Activated CD8-positive, alpha-beta memory T cell treated with anti-CD3 and anti-CD28 coated beads, Interleukin-2, amount 50 U/mL, for 24 hours (primary cell): ENCODE measurements at regions not wholly inside any gene's neighbourhood (a gene's known extent, or its start where the extent isn't known, plus 50 kb on each side); places are given as distances from the start of the nearest gene placed in this dataset.

Experiments
- DNase-seq: peaks from one replicate; pipeline ENCODE4 v3.0.0-alpha.2; 2020; ENCODE audit errors: extremely low read depth

DNA sequence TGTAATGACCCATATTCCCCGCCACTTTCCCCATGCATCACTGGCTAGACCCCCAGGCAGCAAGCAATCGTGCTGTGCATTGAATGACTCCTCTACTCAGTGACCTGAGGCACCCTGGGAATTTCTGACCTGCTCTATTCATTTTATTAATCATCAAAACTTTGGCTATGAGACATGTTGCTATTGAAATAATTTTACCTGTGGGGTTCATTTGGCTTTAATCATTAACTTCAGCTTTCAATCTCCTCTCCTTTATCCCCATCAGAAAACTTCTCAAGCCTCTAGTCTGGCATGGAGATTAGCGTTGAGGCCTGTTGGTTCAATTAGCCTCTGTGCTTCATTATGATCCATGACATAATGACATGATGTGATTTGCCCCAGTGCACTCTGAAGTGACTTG is 429.0 kb downstream of the ZNF608 start:
- DNase-seq, result no peak

GRCh38 chr5:124315741-124316415 is 430.6 kb downstream of the ZNF608 start:
- no peak for DNase-seq

DNA sequence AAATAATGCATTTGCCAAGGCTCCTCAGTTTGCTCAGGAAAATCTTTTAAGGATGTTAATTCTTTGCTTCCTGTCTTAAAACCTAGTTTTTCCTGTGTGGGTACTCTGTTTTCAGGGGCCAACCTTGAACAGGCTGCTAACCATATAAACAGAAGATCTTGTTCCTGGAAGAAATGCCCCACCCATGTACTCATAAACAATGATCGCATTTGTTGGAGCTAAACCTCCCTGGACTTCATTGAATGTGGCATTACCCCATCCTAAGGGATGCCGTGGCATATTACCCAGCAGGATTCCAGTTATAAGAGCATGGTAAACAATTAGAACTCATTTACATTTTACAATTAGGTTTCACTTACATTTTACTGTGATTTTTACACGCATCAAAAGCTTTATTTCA is 436.0 kb downstream of the ZNF608 start:
- no peak for DNase-seq

DNA sequence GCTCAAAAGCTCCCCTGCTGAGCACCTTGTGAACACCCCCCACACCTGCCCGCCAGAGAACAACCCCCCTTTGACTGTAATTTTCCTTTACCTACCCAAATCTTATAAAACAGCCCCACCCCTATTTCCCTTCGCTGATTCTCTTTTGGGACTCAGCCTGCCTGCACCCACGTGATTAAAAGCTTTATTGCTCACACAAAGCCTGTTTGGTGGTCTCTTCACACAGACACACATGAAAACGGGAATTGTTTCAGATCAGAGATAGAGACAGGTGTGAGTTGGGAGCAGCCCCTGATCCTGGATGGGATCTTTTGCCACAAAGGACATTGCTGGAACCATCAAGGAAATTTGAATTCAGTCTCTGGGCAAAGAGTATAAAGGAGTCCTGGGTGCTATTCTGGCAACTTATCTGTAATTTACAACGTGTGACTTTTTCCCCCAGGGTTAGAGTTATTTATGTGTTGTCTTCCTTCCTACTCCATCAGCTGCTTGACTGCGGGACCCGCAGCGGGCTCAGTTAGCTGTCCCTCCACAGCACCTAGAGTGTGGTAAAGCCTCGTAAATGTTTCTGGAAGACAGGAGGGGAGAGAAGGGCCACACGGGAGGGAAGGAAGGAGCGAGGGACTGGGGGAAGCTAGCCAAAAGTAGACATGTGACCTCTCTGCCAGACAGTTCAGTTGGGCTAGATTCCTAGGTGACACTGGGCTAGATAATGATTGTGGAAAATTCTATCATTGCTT is 437.0 kb downstream of the ZNF608 start:
- no peak for DNase-seq

- no peak for DNase-seq
Observed at GRCh38 chr5:124303366-124303765, 443.1 kb downstream of the ZNF608 start.

DNA sequence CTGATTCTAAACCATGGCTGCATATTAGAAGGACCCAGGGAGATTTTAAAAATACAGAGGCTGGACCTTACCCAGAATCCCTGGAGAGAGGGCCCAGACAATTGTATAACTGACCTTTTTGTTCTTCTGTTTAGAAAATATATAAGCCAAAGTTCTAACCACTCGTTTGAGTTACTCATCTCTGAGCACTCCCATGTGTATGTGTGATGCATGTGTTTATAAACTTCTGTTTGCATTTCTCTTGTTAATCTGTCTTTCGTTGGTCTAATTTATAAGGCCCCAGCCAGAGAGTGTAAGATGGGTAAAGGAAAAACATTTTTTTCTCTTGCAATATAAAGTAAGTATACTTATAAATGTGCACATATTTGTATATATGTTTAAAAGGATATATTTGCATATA is 443.9 kb downstream of the ZNF608 start:
- DNase-seq, result no peak

DNA sequence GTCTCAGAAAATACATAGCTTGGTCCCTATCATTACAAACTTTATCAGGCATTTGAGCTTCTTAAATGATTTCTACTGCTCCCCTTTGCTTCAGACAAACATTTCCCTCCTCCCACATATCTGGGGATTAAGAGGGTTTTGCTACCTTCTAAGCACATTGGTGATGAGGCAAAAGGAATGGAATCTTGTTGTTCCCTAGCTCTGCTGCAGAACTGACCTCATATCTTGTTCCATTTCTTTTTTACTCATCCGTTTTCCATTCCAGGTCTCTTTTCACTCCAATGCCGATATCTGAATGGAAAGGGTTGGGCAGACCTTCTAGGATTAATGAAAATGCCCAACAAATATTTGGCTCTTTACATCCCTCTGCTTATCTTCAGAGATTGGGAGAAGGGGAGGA is 444.6 kb downstream of the ZNF608 start:
- DNase-seq, result no peak

- DNase-seq, result no peak
Observed at GRCh38 chr5:124300815-124301621, 445.4 kb downstream of the ZNF608 start.

DNA sequence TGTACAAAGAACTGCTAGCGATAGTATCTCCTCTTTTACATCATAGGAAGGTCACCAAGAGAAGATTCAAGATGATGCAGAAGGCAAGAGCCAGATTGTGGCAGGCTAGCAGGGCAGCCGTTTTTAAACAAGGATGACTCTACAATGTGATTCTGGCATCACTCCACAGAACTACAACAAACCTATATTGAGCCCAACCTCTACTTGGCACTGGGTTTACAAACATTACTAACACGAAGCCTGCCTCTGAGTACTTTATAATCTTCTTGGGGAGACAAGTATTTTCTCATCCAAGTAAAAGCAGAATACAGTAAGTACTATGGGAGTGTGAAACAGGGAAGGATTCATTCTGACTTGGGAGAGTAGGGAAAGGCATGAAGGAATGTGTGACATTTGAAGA is 448.6 kb downstream of the ZNF608 start:
- no peak for DNase-seq

DNA sequence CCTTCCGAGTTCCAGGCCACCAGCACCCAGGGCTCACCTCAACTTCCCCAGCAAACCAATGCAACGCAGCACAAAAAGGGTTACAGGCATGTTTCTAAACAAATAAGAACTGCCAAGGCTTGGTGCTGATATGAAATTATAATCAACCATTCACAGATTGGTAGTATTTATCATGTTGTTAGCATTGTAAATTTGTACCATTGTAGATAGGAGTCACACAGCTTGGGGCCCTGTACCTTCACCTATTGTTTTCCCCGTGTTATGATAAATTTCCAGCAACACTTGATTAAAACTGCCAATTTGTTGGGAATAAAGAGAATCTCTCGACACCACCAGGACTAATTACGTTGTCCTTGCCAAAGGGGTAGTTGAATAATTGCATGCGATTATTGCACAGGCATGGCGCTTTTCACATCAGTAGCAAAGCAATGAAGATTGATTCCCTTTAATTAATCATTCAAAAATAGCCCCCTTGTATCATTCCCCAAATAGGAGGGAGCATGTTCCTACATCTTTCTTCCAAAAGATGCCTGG is 454.1 kb downstream of the ZNF608 start:
- no peak for DNase-seq

GRCh38 chr5:124289641-124290311 is 456.7 kb downstream of the ZNF608 start:
- no peak for DNase-seq

GRCh38 chr5:124289130-124289529 is 457.3 kb downstream of the ZNF608 start:
- no peak for DNase-seq

- no peak for DNase-seq
Observed at GRCh38 chr5:124287813-124288212, 458.6 kb downstream of the ZNF608 start.

- DNase-seq, result no peak
Observed at GRCh38 chr5:124285733-124286132, 460.7 kb downstream of the ZNF608 start.

- no peak for DNase-seq
Observed at GRCh38 chr5:124285071-124285470, 461.4 kb downstream of the ZNF608 start.

- DNase-seq, result no peak
Observed at GRCh38 chr5:124283031-124283430, 463.4 kb downstream of the ZNF608 start.

DNA sequence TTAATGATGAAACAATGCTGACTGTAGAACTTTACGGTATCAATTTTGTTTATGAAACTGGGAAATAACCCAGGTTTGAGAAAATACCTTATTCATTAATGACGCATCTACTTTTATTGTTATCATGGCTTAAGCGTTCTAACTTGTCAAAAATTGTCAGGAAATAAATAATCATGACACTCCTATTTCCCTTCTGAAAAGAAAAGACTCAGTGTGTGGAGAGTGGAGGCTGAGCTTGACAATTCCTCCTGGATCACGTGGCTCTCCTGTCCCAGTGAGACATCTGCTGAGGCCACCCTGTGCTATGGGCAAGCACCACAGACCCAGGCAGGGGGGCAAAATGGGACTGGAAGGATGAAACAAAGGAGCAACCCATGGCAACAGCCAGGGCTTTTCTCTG is 466.4 kb downstream of the ZNF608 start:
- DNase-seq, result no peak

DNA sequence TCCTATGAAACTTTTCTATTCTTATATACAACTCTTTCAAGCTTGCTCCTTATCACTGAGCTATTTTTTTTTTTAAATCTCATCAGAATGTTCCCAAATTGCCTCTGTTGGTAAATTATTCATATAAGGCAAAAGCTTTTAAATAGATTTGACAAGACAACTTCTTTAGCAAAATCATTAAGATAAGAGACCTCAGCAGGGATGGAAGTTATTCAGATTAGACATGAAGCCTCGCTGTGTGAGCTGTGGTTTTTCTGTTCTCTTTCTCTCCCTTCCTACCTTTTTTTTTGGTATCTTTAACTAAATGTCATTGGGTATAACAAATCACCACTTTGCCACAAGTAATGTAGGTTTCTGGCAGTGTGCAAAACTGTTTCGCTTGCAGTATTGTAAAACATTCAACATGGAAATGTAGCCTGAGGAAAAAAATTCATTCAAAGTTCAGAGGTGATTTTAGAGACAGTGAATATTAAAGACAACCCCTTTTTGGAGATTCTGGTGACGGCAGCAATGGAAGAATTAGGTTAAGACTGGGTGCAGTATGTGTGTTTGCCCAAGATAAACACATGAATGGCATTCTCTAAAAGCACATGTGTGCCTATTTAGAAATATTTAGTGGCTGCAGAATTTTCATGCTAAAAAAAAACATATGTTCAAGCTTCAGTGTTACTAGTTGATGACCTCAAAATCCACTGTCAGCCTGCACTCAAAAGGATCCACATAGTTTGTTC is 467.1 kb downstream of the ZNF608 start:
- DNase-seq, result no peak

GRCh38 chr5:124278636-124279035 is 467.8 kb downstream of the ZNF608 start:
- no peak for DNase-seq

GRCh38 chr5:124277767-124278545 is 468.5 kb downstream of the ZNF608 start:
- no peak for DNase-seq
